Breast epithelium (tissue), 3 donors: ENCODE measurements at regions not wholly inside any gene's neighbourhood (a gene's known extent, or its start where the extent isn't known, plus 50 kb on each side); places are given as distances from the start of the nearest gene placed in this dataset.

Experiments
- CTCF ChIP-seq, 3 donors: fragments of 450-650 bp; IDR thresholded peaks; one replicate each; pipeline ENCODE4 v1.5.1; 2016 to 2017; ENCODE audit warnings: antibody characterized with exemption in 3 of 3, mild to moderate bottlenecking in 3 of 3, moderate library complexity in 3 of 3
- POLR2AphosphoS5 ChIP-seq, 3 donors: sonication (generic); formaldehyde crosslinking; IDR thresholded peaks; one replicate each; pipeline ENCODE4 v1.6.1; 2017; ENCODE audit warnings: antibody characterized with exemption in 3 of 3

- TF ChIP-seq CTCF (IDR thresholded peaks at IDR 0.05) (no peak), POLR2AphosphoS5 (IDR thresholded peaks at IDR 0.05) (no peak)
These were observed 67.8 kb upstream of the ACYP2 start for GRCh38 chr2:54047658-54048057.
